ENCODE measurements at regions not wholly inside any gene's neighbourhood (a gene's known extent, or its start where the extent isn't known, plus 50 kb on each side); places are given as distances from the start of the nearest gene placed in this dataset.

DNA sequence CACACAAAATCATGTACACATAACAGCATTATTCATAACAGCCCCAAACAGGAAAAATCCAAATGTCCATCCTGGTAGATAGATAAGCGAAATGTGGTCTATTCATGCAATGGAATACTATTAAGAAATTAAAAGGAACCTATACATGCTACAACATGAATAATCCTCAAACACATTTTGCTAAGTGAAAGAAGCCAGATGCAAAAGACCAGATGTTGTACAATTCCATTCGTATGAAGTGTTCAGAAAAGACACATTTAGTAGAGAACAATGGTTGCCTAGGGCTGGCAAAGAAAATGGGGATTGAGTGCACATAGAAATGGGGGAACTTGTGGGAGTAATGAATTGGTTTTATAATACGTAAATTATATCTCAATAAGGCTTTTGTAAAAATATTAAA is 182.3 kb downstream of the EBLN2 start:
- no peak for TF ChIP-seq POLR2A (IDR thresholded peaks at IDR 0.05)
- TF ChIP-seq, protein P1, sequence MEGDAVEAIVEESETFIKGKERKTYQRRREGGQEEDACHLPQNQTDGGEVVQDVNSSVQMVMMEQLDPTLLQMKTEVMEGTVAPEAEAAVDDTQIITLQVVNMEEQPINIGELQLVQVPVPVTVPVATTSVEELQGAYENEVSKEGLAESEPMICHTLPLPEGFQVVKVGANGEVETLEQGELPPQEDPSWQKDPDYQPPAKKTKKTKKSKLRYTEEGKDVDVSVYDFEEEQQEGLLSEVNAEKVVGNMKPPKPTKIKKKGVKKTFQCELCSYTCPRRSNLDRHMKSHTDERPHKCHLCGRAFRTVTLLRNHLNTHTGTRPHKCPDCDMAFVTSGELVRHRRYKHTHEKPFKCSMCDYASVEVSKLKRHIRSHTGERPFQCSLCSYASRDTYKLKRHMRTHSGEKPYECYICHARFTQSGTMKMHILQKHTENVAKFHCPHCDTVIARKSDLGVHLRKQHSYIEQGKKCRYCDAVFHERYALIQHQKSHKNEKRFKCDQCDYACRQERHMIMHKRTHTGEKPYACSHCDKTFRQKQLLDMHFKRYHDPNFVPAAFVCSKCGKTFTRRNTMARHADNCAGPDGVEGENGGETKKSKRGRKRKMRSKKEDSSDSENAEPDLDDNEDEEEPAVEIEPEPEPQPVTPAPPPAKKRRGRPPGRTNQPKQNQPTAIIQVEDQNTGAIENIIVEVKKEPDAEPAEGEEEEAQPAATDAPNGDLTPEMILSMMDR (IDR thresholded peaks at IDR 0.05): no peak
